PC-3 (cell line): ENCODE measurements at regions not wholly inside any gene's neighbourhood (a gene's known extent, or its start where the extent isn't known, plus 50 kb on each side); places are given as distances from the start of the nearest gene placed in this dataset.

Experiments used
- EZH2 ChIP-seq: fragments of 300-600 bp; sonication (generic); IDR thresholded peaks from one replicate; pipeline ENCODE4 v1.6.1; 2017; ENCODE audit warnings: antibody characterized with exemption, mild to moderate bottlenecking, low read length; ENCODE audit not compliant: unreplicated experiment
- TF ChIP-seq, protein P1 (sequence below): fragments of 300-600 bp; sonication (generic); conservative IDR thresholded peaks from 2 replicates; pipeline ENCODE4 v1.5.1; 2017; ENCODE audit warnings: antibody characterized with exemption, low read depth, mild to moderate bottlenecking, low read length

- TF ChIP-seq, protein P1, sequence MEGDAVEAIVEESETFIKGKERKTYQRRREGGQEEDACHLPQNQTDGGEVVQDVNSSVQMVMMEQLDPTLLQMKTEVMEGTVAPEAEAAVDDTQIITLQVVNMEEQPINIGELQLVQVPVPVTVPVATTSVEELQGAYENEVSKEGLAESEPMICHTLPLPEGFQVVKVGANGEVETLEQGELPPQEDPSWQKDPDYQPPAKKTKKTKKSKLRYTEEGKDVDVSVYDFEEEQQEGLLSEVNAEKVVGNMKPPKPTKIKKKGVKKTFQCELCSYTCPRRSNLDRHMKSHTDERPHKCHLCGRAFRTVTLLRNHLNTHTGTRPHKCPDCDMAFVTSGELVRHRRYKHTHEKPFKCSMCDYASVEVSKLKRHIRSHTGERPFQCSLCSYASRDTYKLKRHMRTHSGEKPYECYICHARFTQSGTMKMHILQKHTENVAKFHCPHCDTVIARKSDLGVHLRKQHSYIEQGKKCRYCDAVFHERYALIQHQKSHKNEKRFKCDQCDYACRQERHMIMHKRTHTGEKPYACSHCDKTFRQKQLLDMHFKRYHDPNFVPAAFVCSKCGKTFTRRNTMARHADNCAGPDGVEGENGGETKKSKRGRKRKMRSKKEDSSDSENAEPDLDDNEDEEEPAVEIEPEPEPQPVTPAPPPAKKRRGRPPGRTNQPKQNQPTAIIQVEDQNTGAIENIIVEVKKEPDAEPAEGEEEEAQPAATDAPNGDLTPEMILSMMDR, result no peak
- no peak for TF ChIP-seq EZH2
These were observed 114.7 kb upstream of the RIOK2 start for GRCh38 chr5:97297704-97298091.
